ENCODE measurements at regions not wholly inside any gene's neighbourhood (a gene's known extent, or its start where the extent isn't known, plus 50 kb on each side); places are given as distances from the start of the nearest gene placed in this dataset.

DNA sequence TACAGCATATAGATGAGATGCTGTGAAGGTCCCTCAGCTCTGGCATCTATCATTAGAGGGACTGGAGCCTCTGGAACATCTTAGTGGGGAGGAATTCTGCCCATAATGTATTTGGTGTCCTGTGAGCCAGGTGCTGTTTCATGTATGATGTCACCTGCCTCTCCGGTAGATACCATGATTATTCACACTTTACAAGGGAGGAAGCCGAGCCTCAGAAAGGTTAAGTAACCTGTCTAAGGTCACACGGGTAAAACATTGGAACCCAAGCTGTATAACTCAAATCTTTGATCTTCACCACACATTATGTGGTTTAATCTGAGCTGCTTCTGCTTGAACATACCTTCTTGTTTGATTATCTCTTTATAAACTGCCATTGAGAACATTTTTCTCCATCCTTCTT lies 442.8 kb downstream of the BCOR start:
- TF ChIP-seq ZNF792 (tag by site-specific recombination; IDR thresholded peaks at IDR 0.05) (no peak), ZNF488 (tag by site-specific recombination; IDR thresholded peaks at IDR 0.05) (no peak), REST (tag by site-specific recombination; IDR thresholded peaks at IDR 0.05) (no peak), CTCF (tag by site-specific recombination; IDR thresholded peaks at IDR 0.05) (no peak), BCL11A (tag by site-specific recombination; IDR thresholded peaks at IDR 0.05; ENCODE audit: low read depth) (no peak), ZNF660 (tag by site-specific recombination; IDR thresholded peaks at IDR 0.05) (no peak), YY1 (tag by site-specific recombination; IDR thresholded peaks at IDR 0.05) (no peak), PRDM10 (tag by site-specific recombination; IDR thresholded peaks at IDR 0.05) (no peak), ZIC2 (tag by site-specific recombination; IDR thresholded peaks at IDR 0.05) (no peak), FEZF1 (tag by site-specific recombination; IDR thresholded peaks at IDR 0.05) (no peak)

All from HEK293 (cell line).